ENCODE measurements at regions not wholly inside any gene's neighbourhood (a gene's known extent, or its start where the extent isn't known, plus 50 kb on each side); places are given as distances from the start of the nearest gene placed in this dataset.

DNA sequence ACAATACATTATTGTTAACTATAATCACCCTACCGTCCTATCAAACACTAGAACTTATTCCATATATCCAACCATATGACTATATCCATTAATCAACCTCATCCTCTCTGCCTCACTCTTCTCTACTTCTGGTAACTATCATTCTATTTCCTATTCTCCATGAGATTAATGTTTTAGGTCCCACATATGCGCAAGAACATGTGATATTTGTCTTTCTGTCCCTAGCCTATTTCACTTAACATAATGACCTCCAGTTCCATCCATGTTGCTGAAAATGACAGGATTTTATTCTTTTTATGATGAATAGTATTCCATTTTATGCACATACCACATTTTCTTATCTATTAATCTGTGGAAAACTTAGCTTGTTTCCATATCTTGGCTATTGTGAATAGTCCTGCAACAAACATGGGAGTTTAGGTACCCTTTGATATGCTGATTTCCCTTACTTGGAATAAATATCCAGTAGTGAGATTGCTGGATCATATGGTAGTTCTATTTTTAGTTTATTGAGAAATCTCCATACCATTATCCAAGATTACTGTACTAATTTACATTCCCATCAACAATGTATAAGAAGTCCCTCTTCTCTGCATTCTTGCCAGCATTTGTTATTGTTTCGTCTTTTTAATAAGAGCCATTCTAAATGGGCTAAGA lies 289.4 kb upstream of the GJE1 start:
- no peaks in the 10 kb centered on the region for H3K4me1 ChIP-seq (replicated peaks in 1 of 2)
- H3K4me3 ChIP-seq: no peak overlapping the region
- no peaks in the 10 kb centered on the region for H3K36me3 ChIP-seq (replicated peaks in 1 of 2)
- no peak overlapping the region for H3K27ac ChIP-seq
- TF ChIP-seq, protein P1, sequence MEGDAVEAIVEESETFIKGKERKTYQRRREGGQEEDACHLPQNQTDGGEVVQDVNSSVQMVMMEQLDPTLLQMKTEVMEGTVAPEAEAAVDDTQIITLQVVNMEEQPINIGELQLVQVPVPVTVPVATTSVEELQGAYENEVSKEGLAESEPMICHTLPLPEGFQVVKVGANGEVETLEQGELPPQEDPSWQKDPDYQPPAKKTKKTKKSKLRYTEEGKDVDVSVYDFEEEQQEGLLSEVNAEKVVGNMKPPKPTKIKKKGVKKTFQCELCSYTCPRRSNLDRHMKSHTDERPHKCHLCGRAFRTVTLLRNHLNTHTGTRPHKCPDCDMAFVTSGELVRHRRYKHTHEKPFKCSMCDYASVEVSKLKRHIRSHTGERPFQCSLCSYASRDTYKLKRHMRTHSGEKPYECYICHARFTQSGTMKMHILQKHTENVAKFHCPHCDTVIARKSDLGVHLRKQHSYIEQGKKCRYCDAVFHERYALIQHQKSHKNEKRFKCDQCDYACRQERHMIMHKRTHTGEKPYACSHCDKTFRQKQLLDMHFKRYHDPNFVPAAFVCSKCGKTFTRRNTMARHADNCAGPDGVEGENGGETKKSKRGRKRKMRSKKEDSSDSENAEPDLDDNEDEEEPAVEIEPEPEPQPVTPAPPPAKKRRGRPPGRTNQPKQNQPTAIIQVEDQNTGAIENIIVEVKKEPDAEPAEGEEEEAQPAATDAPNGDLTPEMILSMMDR (IDR thresholded peaks at IDR 0.05): no peak
- TF ChIP-seq POLR2A (IDR thresholded peaks at IDR 0.05): no peak
- WGBS, 4 donors: 76 to 85% (median 78%) methylated on average over 3 of the region's 3 CpGs
- intact Hi-C loops (cut with DNase I): no loop called here
- no peaks in the 10 kb centered on the region for H3K9me3 ChIP-seq (replicated peaks in 1 of 3)
- H3K27me3 ChIP-seq: no peaks in the 10 kb centered on the region
- DNase-seq: no peak

DNA sequence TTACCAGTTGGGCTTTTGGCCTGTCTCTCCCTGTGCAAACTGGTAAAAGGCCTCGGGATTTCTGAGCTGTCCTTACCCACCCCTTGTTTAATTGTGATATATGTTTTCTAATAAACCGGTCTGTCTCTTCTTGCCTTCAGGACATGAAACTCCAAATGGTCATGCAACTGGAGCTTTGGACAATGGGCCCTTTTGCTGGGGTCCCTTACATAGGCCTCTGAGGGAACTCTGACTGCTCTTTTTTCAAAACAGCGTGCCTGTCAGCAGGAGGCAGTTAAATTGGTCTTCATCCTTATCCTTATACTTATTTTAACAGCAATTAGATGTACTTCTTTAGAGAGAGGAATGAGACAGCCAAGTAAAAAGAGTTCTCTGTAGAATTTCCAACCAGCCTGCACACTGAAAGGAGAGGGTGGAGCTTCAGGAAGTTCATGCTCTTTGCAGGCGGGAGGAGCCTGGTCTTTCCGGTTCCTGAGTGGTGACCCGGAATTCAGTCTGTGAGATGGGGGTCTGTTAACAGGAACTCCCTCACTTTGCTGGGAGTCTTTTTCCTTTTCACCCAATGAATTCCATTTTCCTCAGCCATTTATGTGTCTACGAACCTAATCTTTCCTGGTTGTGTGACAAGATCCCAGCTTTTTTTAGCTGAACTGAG lies 299.6 kb upstream of the GJE1 start:
- H3K27ac ChIP-seq: no peak overlapping the region
- no peaks in the 10 kb centered on the region for H3K27me3 ChIP-seq
- 76 to 80% (median 78%) methylated on average over 7 of the region's 7 CpGs for WGBS, 4 donors
- H3K4me3 ChIP-seq: no peak overlapping the region
- TF ChIP-seq, protein P1 (IDR thresholded peaks at IDR 0.05): no peak
- no peak for TF ChIP-seq POLR2A (IDR thresholded peaks at IDR 0.05)
- no peaks in the 10 kb centered on the region for H3K9me3 ChIP-seq (replicated peaks in 1 of 3)
- intact Hi-C loops (cut with DNase I): no loop called here
- no peaks in the 10 kb centered on the region for H3K4me1 ChIP-seq (replicated peaks in 1 of 2)
- H3K36me3 ChIP-seq (replicated peaks in 1 of 2): no peaks in the 10 kb centered on the region
- DNase-seq: no peak

DNA sequence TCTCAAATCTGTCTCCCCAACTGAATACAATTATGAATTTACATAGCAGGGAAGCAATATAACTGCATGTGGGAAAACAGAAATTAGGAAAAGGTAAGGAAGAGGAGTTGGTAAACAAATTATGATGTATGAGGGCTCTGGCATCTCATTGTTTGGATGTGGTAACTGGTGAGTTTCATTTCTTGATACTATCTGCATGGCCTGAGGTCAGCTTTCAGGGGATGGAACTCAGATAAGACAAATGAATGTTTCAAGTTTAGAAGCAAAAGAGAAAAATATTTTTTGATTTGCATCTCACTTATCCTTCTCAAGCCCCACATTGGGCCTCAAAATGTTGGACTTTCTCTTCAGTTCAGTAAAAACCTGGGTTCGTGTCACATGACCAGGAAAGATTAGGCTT lies 302.2 kb upstream of the GJE1 start:
- Histone ChIP-seq H3K4me3 (no peak overlapping the region), H3K27me3 (no peaks in the 10 kb centered on the region), H3K36me3 (replicated peaks in 1 of 2) (no peaks in the 10 kb centered on the region), H3K27ac (no peak overlapping the region), H3K4me1 (replicated peaks in 1 of 2) (no peaks in the 10 kb centered on the region), H3K9me3 (replicated peaks in 1 of 3) (no peaks in the 10 kb centered on the region)
- TF ChIP-seq, protein P1 (IDR thresholded peaks at IDR 0.05): no peak
- no peak for TF ChIP-seq POLR2A (IDR thresholded peaks at IDR 0.05)
- DNase-seq: no peak
- intact Hi-C loops (cut with DNase I): no loop called here
- WGBS, 4 donors: 42 to 68% (median 62%) methylated on average over 1 of the region's 1 CpG

- Histone ChIP-seq H3K27me3 (no peaks in the 10 kb centered on the region), H3K4me1 (replicated peaks in 1 of 2) (no peaks in the 10 kb centered on the region), H3K9me3 (replicated peaks in 1 of 3) (no peaks in the 10 kb centered on the region), H3K27ac (no peak overlapping the region), H3K4me3 (no peak overlapping the region), H3K36me3 (replicated peaks in 1 of 2) (no peaks in the 10 kb centered on the region)
- WGBS, 4 donors: 50 to 67% (median 55%) methylated on average over 4 of the region's 4 CpGs
- no peak for TF ChIP-seq POLR2A (IDR thresholded peaks at IDR 0.05)
- TF ChIP-seq, protein P1 (IDR thresholded peaks at IDR 0.05): no peak
- no peak for DNase-seq
- intact Hi-C loops (cut with DNase I): no loop called here
These were observed 303.0 kb upstream of the GJE1 start for GRCh38 chr6:141829566-141830360.
